Suprapubic skin (tissue), 3 donors: ENCODE measurements at regions not wholly inside any gene's neighbourhood (a gene's known extent, or its start where the extent isn't known, plus 50 kb on each side); places are given as distances from the start of the nearest gene placed in this dataset.

Experiments
- POLR2AphosphoS5 ChIP-seq, 3 donors: sonication (generic); formaldehyde crosslinking; IDR thresholded peaks; one replicate each; pipeline ENCODE4 v1.6.1; 2017; ENCODE audit warnings: antibody characterized with exemption in 3 of 3
- TF ChIP-seq, protein P1 (sequence below), 2 donors: fragments of 200-600 bp in 1 of 2; fragments of 450-650 bp in 1 of 2; sonication (generic) in 1 of 2; IDR thresholded peaks; one replicate each; pipeline ENCODE4 v1.5.1; 2016 to 2019; ENCODE audit warnings: antibody characterized with exemption in 2 of 2, mild to moderate bottlenecking in 1 of 2, moderate library complexity in 1 of 2

DNA sequence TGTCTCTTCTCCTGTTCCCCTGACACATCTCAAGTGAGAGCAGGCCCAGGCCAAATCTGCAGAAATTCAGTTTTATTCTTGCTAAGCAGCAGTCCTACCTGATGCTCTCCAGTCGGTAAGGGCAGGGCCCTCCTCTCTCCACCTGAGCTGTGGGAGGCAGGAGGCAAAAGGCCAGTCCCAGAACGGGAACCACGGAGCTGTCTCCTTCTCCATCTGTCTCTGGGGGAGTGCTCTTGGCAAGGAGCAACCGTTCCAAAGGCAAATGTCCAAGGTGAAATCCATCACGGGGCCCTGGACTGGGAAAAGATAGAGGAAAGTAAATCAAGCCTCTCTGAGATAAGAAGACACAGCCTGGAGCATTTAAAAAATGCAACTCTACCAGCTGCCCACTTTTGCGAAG, 65.2 kb upstream of the CDON start:
- TF ChIP-seq, protein P1, sequence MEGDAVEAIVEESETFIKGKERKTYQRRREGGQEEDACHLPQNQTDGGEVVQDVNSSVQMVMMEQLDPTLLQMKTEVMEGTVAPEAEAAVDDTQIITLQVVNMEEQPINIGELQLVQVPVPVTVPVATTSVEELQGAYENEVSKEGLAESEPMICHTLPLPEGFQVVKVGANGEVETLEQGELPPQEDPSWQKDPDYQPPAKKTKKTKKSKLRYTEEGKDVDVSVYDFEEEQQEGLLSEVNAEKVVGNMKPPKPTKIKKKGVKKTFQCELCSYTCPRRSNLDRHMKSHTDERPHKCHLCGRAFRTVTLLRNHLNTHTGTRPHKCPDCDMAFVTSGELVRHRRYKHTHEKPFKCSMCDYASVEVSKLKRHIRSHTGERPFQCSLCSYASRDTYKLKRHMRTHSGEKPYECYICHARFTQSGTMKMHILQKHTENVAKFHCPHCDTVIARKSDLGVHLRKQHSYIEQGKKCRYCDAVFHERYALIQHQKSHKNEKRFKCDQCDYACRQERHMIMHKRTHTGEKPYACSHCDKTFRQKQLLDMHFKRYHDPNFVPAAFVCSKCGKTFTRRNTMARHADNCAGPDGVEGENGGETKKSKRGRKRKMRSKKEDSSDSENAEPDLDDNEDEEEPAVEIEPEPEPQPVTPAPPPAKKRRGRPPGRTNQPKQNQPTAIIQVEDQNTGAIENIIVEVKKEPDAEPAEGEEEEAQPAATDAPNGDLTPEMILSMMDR (IDR thresholded peaks at IDR 0.05) = no peak
- no peak for TF ChIP-seq POLR2AphosphoS5 (IDR thresholded peaks at IDR 0.05)
